ENCODE measurements at regions not wholly inside any gene's neighbourhood (a gene's known extent, or its start where the extent isn't known, plus 50 kb on each side); places are given as distances from the start of the nearest gene placed in this dataset.

DNA sequence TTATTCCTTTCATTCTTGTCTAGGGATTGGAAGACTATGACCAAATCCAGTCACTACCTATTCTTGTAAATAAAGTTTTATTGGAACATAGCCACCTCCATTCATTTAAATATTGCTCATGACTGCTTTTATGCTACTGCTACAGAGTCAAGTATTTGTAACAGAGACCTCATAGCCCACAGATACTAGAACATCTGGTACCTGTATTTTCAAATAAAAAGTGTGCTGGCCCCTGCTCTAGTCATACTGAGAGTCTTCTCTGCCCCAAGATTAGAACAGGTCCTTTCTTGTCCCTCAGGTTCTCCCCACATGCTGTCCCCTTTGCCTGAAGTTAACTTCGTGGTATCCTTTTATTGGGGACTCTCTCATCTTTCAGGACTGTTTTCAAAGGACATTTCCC is 422.3 kb downstream of the CBLN4 start:
- H3K27me3 ChIP-seq (replicated peaks; ENCODE audit: control insufficient read depth, insufficient read depth, low read length), result no peaks in the 10 kb centered on the region
- DNase-seq (ENCODE audit: extremely low read depth, insufficient read length), result no peak
- H3K36me3 ChIP-seq (ENCODE audit: control insufficient read depth, insufficient read depth, low read length), result no peaks in the 10 kb centered on the region
- TF ChIP-seq, protein P1, sequence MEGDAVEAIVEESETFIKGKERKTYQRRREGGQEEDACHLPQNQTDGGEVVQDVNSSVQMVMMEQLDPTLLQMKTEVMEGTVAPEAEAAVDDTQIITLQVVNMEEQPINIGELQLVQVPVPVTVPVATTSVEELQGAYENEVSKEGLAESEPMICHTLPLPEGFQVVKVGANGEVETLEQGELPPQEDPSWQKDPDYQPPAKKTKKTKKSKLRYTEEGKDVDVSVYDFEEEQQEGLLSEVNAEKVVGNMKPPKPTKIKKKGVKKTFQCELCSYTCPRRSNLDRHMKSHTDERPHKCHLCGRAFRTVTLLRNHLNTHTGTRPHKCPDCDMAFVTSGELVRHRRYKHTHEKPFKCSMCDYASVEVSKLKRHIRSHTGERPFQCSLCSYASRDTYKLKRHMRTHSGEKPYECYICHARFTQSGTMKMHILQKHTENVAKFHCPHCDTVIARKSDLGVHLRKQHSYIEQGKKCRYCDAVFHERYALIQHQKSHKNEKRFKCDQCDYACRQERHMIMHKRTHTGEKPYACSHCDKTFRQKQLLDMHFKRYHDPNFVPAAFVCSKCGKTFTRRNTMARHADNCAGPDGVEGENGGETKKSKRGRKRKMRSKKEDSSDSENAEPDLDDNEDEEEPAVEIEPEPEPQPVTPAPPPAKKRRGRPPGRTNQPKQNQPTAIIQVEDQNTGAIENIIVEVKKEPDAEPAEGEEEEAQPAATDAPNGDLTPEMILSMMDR (IDR thresholded peaks at IDR 0.05; ENCODE audit: insufficient read depth, low read length, poor library complexity, severe bottlenecking), result no peak
- H3K4me3 ChIP-seq (replicated peaks; ENCODE audit: low read depth, low read length), result no peak overlapping the region

- TF ChIP-seq, protein P1 (IDR thresholded peaks at IDR 0.05; ENCODE audit: insufficient read depth, low read length, poor library complexity, severe bottlenecking), result no peak
- Histone ChIP-seq H3K36me3 (ENCODE audit: control insufficient read depth, insufficient read depth, low read length) (no peaks in the 10 kb centered on the region), H3K4me3 (replicated peaks; ENCODE audit: low read depth, low read length) (no peak overlapping the region), H3K27me3 (replicated peaks; ENCODE audit: control insufficient read depth, insufficient read depth, low read length) (no peaks in the 10 kb centered on the region)
- DNase-seq (ENCODE audit: extremely low read depth, insufficient read length), result no peak
These were observed 422.8 kb downstream of the CBLN4 start for GRCh38 chr20:55582498-55582897.

GRCh38 chr20:55581519-55581918 is 423.8 kb downstream of the CBLN4 start:
- TF ChIP-seq, protein P1 (IDR thresholded peaks at IDR 0.05; ENCODE audit: insufficient read depth, low read length, poor library complexity, severe bottlenecking), result no peak
- no peaks in the 10 kb centered on the region for H3K27me3 ChIP-seq (replicated peaks; ENCODE audit: control insufficient read depth, insufficient read depth, low read length)
- H3K36me3 ChIP-seq (ENCODE audit: control insufficient read depth, insufficient read depth, low read length), result no peaks in the 10 kb centered on the region
- H3K4me3 ChIP-seq (replicated peaks; ENCODE audit: low read depth, low read length), result no peak overlapping the region
- no peak for DNase-seq (ENCODE audit: extremely low read depth, insufficient read length)

- no peak for DNase-seq (ENCODE audit: extremely low read depth, insufficient read length)
- Histone ChIP-seq H3K4me3 (replicated peaks; ENCODE audit: low read depth, low read length) (no peak overlapping the region), H3K36me3 (ENCODE audit: control insufficient read depth, insufficient read depth, low read length) (no peaks in the 10 kb centered on the region), H3K27me3 (replicated peaks; ENCODE audit: control insufficient read depth, insufficient read depth, low read length) (no peaks in the 10 kb centered on the region)
- TF ChIP-seq, protein P1 (IDR thresholded peaks at IDR 0.05; ENCODE audit: insufficient read depth, low read length, poor library complexity, severe bottlenecking), result no peak
These were observed 424.8 kb downstream of the CBLN4 start for GRCh38 chr20:55580475-55580874.

GRCh38 chr20:55579802-55580201 is 425.5 kb downstream of the CBLN4 start:
- Histone ChIP-seq H3K27me3 (replicated peaks; ENCODE audit: control insufficient read depth, insufficient read depth, low read length) (no peaks in the 10 kb centered on the region), H3K4me3 (replicated peaks; ENCODE audit: low read depth, low read length) (no peak overlapping the region), H3K36me3 (ENCODE audit: control insufficient read depth, insufficient read depth, low read length) (no peaks in the 10 kb centered on the region)
- TF ChIP-seq, protein P1 (IDR thresholded peaks at IDR 0.05; ENCODE audit: insufficient read depth, low read length, poor library complexity, severe bottlenecking), result no peak
- no peak for DNase-seq (ENCODE audit: extremely low read depth, insufficient read length)

- Histone ChIP-seq H3K27me3 (replicated peaks; ENCODE audit: control insufficient read depth, insufficient read depth, low read length) (no peaks in the 10 kb centered on the region), H3K36me3 (ENCODE audit: control insufficient read depth, insufficient read depth, low read length) (no peaks in the 10 kb centered on the region), H3K4me3 (replicated peaks; ENCODE audit: low read depth, low read length) (no peak overlapping the region)
- TF ChIP-seq, protein P1 (IDR thresholded peaks at IDR 0.05; ENCODE audit: insufficient read depth, low read length, poor library complexity, severe bottlenecking), result no peak
- no peak for DNase-seq (ENCODE audit: extremely low read depth, insufficient read length)
These were observed 428.3 kb downstream of the CBLN4 start for GRCh38 chr20:55576981-55577380.
